ENCODE measurements at regions not wholly inside any gene's neighbourhood (a gene's known extent, or its start where the extent isn't known, plus 50 kb on each side); places are given as distances from the start of the nearest gene placed in this dataset.

DNA sequence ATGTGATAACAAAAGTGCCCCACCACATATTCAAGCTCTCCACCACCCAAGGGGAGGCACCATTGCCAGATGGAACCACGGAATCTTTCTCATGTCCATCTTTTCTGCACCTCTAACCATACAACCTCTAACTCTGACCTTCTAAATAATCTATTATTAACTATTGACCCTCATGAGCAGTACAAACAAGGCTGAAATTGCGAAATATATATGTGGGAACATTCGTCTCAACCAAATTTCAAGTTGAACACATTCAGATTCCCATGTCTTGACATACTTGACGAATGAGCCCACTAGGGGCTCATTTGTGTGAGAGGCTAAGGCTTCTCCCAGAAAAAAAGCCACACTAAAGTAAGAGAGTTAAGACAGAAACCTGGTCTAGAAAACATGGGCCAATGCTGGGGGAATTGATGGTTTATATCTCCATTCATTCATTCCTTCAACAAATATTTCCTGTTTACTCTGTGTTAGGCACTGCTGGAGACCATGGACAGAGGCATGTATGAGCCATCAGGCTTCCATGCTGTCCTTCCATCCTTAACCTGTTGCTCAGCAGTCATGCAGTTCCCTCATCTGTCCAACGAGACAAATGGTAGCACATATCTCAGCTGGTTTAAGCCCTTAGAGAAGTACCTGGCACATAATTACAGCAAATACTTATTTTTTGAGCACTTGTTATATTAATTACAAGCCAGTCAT, 130.4 kb downstream of the ESM1 start:
- H3K9me3 Mint-ChIP-seq, result peaks cover 11 to 28% (median 18%) of the 10 kb centered on the region in 7 donors
- no peaks in the 10 kb centered on the region for H4K20me1 ChIP-seq (ENCODE audit: insufficient read depth, low read length)
- peaks cover 12% of the 10 kb centered on the region for H3K4me1 Mint-ChIP-seq
- no peak overlapping the region for H3K27ac ChIP-seq (ENCODE audit: low read depth in 1 of 2, low read length in 2 of 2)
- peaks cover 8 to 11% of the 10 kb centered on the region in 2 donors for H3K4me1 ChIP-seq (ENCODE audit: control insufficient read depth in 1 of 2, insufficient read depth in 2 of 2, low read length in 2 of 2)
- TF ChIP-seq, protein P1, sequence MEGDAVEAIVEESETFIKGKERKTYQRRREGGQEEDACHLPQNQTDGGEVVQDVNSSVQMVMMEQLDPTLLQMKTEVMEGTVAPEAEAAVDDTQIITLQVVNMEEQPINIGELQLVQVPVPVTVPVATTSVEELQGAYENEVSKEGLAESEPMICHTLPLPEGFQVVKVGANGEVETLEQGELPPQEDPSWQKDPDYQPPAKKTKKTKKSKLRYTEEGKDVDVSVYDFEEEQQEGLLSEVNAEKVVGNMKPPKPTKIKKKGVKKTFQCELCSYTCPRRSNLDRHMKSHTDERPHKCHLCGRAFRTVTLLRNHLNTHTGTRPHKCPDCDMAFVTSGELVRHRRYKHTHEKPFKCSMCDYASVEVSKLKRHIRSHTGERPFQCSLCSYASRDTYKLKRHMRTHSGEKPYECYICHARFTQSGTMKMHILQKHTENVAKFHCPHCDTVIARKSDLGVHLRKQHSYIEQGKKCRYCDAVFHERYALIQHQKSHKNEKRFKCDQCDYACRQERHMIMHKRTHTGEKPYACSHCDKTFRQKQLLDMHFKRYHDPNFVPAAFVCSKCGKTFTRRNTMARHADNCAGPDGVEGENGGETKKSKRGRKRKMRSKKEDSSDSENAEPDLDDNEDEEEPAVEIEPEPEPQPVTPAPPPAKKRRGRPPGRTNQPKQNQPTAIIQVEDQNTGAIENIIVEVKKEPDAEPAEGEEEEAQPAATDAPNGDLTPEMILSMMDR (IDR thresholded peaks at IDR 0.05), result no peak
- no peak overlapping the region for H3K27ac Mint-ChIP-seq
- H3K4me3 ChIP-seq (replicated peaks in 1 of 3; ENCODE audit: low read depth in 2 of 3, low read length in 3 of 3), result no peak overlapping the region
- DNase-seq, result no peak
- no peak overlapping the region for H3K4me2 ChIP-seq (replicated peaks; ENCODE audit: extremely low read depth, low read length, poor library complexity, severe bottlenecking)
- no peaks in the 10 kb centered on the region for H3K27me3 Mint-ChIP-seq (ENCODE audit: low read depth in 3 of 3)
- H3K9ac ChIP-seq (ENCODE audit: insufficient read depth, low read length, poor library complexity, severe bottlenecking), result no peak overlapping the region
- H2AFZ ChIP-seq (ENCODE audit: insufficient read depth, low read depth, low read length, poor library complexity, severe bottlenecking), result no peak overlapping the region
- no peaks in the 10 kb centered on the region for H3K27me3 ChIP-seq (ENCODE audit: control insufficient read depth in 2 of 2, insufficient read depth in 2 of 2, low read length in 2 of 2)
- no CpG with 5 or more reads among the region's 5 CpGs for WGBS (ENCODE audit: insufficient coverage)
- no peaks in the 10 kb centered on the region for H3K79me2 ChIP-seq (ENCODE audit: insufficient read depth, low read length)
- H3K36me3 ChIP-seq (replicated peaks in 1 of 2; ENCODE audit: control insufficient read depth in 1 of 2, insufficient read depth in 2 of 2, low read length in 2 of 2), result no peaks in the 10 kb centered on the region
- H3K4me3 Mint-ChIP-seq, result no peak overlapping the region
- H3K9me3 ChIP-seq (replicated peaks in 1 of 2; ENCODE audit: control insufficient read depth in 1 of 2, insufficient read depth in 1 of 2, low read length in 2 of 2), result peaks cover 7 to 24% of the 10 kb centered on the region in 2 donors
- H3K36me3 Mint-ChIP-seq, result no peaks in the 10 kb centered on the region
- intact Hi-C loops (cut with micrococcal nuclease), result no loop called here

DNA sequence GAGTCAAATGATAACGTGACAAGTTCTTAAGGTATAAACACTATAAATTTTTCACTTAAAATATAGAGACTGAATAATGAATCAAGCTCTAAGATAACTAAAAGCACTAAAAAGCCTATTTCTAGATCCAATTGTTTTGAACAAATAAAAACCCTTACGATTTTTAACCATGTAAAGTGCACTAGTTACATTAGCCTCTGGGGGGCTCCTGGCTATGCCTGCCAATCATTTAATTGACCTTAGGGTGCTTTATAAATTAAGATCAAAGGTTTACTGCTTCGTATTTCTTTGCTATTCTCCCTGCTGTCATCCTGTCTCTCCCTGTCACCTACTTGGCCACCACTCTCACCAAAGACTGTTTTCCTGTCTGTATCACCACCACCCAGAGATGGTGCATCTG, 133.4 kb downstream of the ESM1 start:
- no peak overlapping the region for H3K27ac Mint-ChIP-seq
- intact Hi-C loops (cut with micrococcal nuclease), result no loop called here
- WGBS (ENCODE audit: insufficient coverage), result 83% methylated on average over 1 of the region's 3 CpGs
- Histone ChIP-seq H3K27me3 (ENCODE audit: control insufficient read depth in 2 of 2, insufficient read depth in 2 of 2, low read length in 2 of 2) (no peaks in the 10 kb centered on the region), H3K4me1 (ENCODE audit: control insufficient read depth in 1 of 2, insufficient read depth in 2 of 2, low read length in 2 of 2) (no peaks in the 10 kb centered on the region), H3K79me2 (ENCODE audit: insufficient read depth, low read length) (no peaks in the 10 kb centered on the region), H3K36me3 (replicated peaks in 1 of 2; ENCODE audit: control insufficient read depth in 1 of 2, insufficient read depth in 2 of 2, low read length in 2 of 2) (no peaks in the 10 kb centered on the region), H3K4me3 (replicated peaks in 1 of 3; ENCODE audit: low read depth in 2 of 3, low read length in 3 of 3) (no peak overlapping the region), H3K27ac (ENCODE audit: low read depth in 1 of 2, low read length in 2 of 2) (no peak overlapping the region), H3K4me2 (replicated peaks; ENCODE audit: extremely low read depth, low read length, poor library complexity, severe bottlenecking) (no peak overlapping the region), H3K9me3 (replicated peaks in 1 of 2; ENCODE audit: control insufficient read depth in 1 of 2, insufficient read depth in 1 of 2, low read length in 2 of 2) (peaks cover 3 to 4% of the 10 kb centered on the region in 2 donors), H2AFZ (ENCODE audit: insufficient read depth, low read depth, low read length, poor library complexity, severe bottlenecking) (no peak overlapping the region), H4K20me1 (ENCODE audit: insufficient read depth, low read length) (no peaks in the 10 kb centered on the region), H3K9ac (ENCODE audit: insufficient read depth, low read length, poor library complexity, severe bottlenecking) (no peak overlapping the region)
- H3K27me3 Mint-ChIP-seq (ENCODE audit: low read depth in 3 of 3), result peaks cover 0 to 3% (median 3%) of the 10 kb centered on the region in 3 donors
- DNase-seq, result no peak
- H3K4me1 Mint-ChIP-seq, result no peaks in the 10 kb centered on the region
- H3K36me3 Mint-ChIP-seq, result no peaks in the 10 kb centered on the region
- peaks cover 1 to 6% (median 5%) of the 10 kb centered on the region in 7 donors for H3K9me3 Mint-ChIP-seq
- TF ChIP-seq, protein P1 (IDR thresholded peaks at IDR 0.05), result no peak
- H3K4me3 Mint-ChIP-seq, result no peak overlapping the region
